Cardiac fibroblast (primary cell): ENCODE measurements at regions not wholly inside any gene's neighbourhood (a gene's known extent, or its start where the extent isn't known, plus 50 kb on each side); places are given as distances from the start of the nearest gene placed in this dataset.
"Not testable (repeated sequence)": the region's sequence is repeated elsewhere in the genome, so short reads cannot be mapped to it uniquely, and the experiment has no call there.

Experiments
- DNase-seq, 2 donors: peaks; one replicate each; pipeline versions ENCODE4 v3.0.0 to v3.0.0-alpha.2; 2010; ENCODE audit warnings: low read depth in 2 of 2
- H3K4me3 ChIP-seq, 2 donors: replicated peaks in 1 of 2; 1 replicate in 1 of 2; 2 replicates in 1 of 2; pipeline ENCODE4 v1.5.1; 2011; ENCODE audit warnings: low read depth in 2 of 2, low read length in 2 of 2, mild to moderate bottlenecking in 2 of 2, moderate library complexity in 1 of 2
- CTCF ChIP-seq: IDR thresholded peaks from one replicate; pipeline ENCODE4 v1.5.1; 2011; ENCODE audit warnings: low read depth, mild to moderate bottlenecking, low read length, inconsistent platforms

GRCh38 chr4:188778905-188779304 is 639.7 kb downstream of the TRIML1 start:
- DNase-seq, result peak; percentile 4 to 64
- no peak overlapping the region for H3K4me3 ChIP-seq
- no peak for TF ChIP-seq CTCF

GRCh38 chr4:188779581-188779980 is 640.3 kb downstream of the TRIML1 start:
- peak in 1 of 2 donors; percentile 67 for DNase-seq
- TF ChIP-seq CTCF, result no peak
- H3K4me3 ChIP-seq, result no peak overlapping the region

- no peak for TF ChIP-seq CTCF
- no peak overlapping the region for H3K4me3 ChIP-seq
- DNase-seq, result peak in 1 of 2 donors; percentile 5
These were observed 640.8 kb downstream of the TRIML1 start for GRCh38 chr4:188780028-188780427.

DNA sequence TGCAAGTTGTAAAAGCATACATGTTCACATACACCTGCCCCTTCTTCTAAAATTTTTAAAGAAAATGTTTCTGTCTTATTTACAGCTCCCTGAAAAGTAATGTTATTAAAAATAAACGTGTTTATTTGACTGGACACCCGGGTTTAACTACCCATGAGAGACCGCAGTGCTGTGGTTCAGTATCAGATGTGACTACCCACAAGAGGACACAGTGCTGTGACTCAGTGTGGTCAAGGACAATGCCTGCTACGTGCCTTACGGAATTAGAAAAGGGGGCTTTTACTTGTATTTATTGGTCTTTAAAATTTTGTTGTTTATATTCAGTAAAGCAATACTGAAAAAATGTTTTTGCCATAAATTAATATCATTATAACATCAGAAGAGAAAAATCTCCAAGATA is 641.4 kb downstream of the TRIML1 start:
- DNase-seq, result peak in 1 of 2 donors; percentile 17
- H3K4me3 ChIP-seq, result no peak overlapping the region
- TF ChIP-seq CTCF, result no peak

DNA sequence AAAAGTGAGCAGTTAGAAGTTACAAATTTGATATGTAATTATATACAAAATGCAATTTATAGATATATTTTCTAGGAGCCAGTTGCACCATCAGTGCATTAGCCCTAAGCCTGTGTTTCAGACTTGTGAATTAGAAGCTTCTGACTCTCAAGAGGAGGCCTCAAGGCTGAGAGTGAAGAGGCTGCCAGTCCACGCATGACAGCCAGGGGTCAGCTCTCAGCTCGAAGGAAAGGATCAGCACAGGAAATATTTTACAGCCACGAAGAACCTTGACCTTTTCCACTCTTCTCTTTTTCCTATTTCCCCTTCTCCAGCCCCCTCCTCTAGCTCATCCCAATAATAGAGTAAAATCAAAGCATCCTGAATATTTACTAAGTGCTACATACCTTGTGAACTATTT is 642.4 kb downstream of the TRIML1 start:
- peak in 1 of 2 donors; percentile 41 for DNase-seq
- peak; percentile 43 for TF ChIP-seq CTCF
- H3K4me3 ChIP-seq, result no peak overlapping the region

- no peak overlapping the region for H3K4me3 ChIP-seq
- DNase-seq, result peak in 1 of 2 donors; percentile 39
- no peak for TF ChIP-seq CTCF
These were observed 643.9 kb downstream of the TRIML1 start for GRCh38 chr4:188783175-188783574.

GRCh38 chr4:188783606-188784160 is 644.4 kb downstream of the TRIML1 start:
- DNase-seq, result no peak
- TF ChIP-seq CTCF, result no peak
- H3K4me3 ChIP-seq, result no peak overlapping the region

GRCh38 chr4:188796600-188796999 is 657.4 kb downstream of the TRIML1 start:
- not testable (repeated sequence) for H3K4me3 ChIP-seq, DNase-seq

- DNase-seq, H3K4me3 ChIP-seq: not testable (repeated sequence)
These were observed 657.8 kb downstream of the TRIML1 start for GRCh38 chr4:188797011-188797410.
